ENCODE measurements at regions not wholly inside any gene's neighbourhood (a gene's known extent, or its start where the extent isn't known, plus 50 kb on each side); places are given as distances from the start of the nearest gene placed in this dataset.

GRCh38 chr6:26213334-26214075, 126.3 kb downstream of the HFE start:
- TF ChIP-seq CTCF (IDR thresholded peaks at IDR 0.05) (no peak), POLR2A (IDR thresholded peaks at IDR 0.05) (no peak)
- intact Hi-C loops (cut with DNase I; ENCODE audit: low total_unique reads) = no loop called here
- H3K4me3 ChIP-seq (ENCODE audit: low read depth, poor library complexity, severe bottlenecking) = no peak overlapping the region
- 95 to 97% methylated on average over 2 of the region's 2 CpGs for WGBS, 2 donors
- no peak for DNase-seq (ENCODE audit: low spot score in 2 of 2)

GRCh38 chr6:26214803-26215584, 127.8 kb downstream of the HFE start:
- peak overlapping the region; percentile 17 for H3K4me3 ChIP-seq (ENCODE audit: low read depth, poor library complexity, severe bottlenecking)
- no peak for TF ChIP-seq POLR2A (IDR thresholded peaks at IDR 0.05)
- no peak for TF ChIP-seq CTCF (IDR thresholded peaks at IDR 0.05)
- intact Hi-C loops (cut with DNase I; ENCODE audit: low total_unique reads) = no loop called here
- 21 to 29% methylated on average over 32 of the region's 32 CpGs for WGBS, 2 donors
- DNase-seq (ENCODE audit: low spot score in 2 of 2) = no peak

- WGBS, 2 donors = 1 to 2% methylated on average over 31 of the region's 31 CpGs
- intact Hi-C loops (cut with DNase I; ENCODE audit: low total_unique reads) = no loop called here
- no peak for DNase-seq (ENCODE audit: low spot score in 2 of 2)
- peak overlapping the region; percentile 17 for H3K4me3 ChIP-seq (ENCODE audit: low read depth, poor library complexity, severe bottlenecking)
- TF ChIP-seq POLR2A (IDR thresholded peaks at IDR 0.05) (no peak), CTCF (IDR thresholded peaks at IDR 0.05) (no peak)
These were observed 128.5 kb downstream of the HFE start for GRCh38 chr6:26215585-26216358.

GRCh38 chr6:26216359-26216885, 129.2 kb downstream of the HFE start:
- peak; percentile 77 to 93 for DNase-seq (ENCODE audit: low spot score in 2 of 2)
- 0% methylated on average over 22 of the region's 22 CpGs for WGBS, 2 donors
- intact Hi-C loops (cut with DNase I; ENCODE audit: low total_unique reads) = no loop called here
- peak in 1 of 2 donors; percentile 92 for TF ChIP-seq POLR2A (IDR thresholded peaks at IDR 0.05)
- no peak for TF ChIP-seq CTCF (IDR thresholded peaks at IDR 0.05)
- peak overlapping the region; percentile 45 for H3K4me3 ChIP-seq (ENCODE audit: low read depth, poor library complexity, severe bottlenecking)

- intact Hi-C loops (cut with DNase I; ENCODE audit: low total_unique reads) = no loop called here
- 1% methylated on average over 32 to 39 of the region's 44 CpGs for WGBS, 2 donors
- peak overlapping the region; percentile 45 for H3K4me3 ChIP-seq (ENCODE audit: low read depth, poor library complexity, severe bottlenecking)
- no peak for TF ChIP-seq POLR2A (IDR thresholded peaks at IDR 0.05)
- peak in 1 of 3 donors; percentile 54 for TF ChIP-seq CTCF (IDR thresholded peaks at IDR 0.05)
- peak; percentile 80 to 95 for DNase-seq (ENCODE audit: low spot score in 2 of 2)
These were observed 129.9 kb downstream of the HFE start for GRCh38 chr6:26216886-26217713.
